Activated CD8-positive, alpha-beta memory T cell treated with anti-CD3 and anti-CD28 coated beads, Interleukin-2, amount 10 ng/mL, durations not matched to agents 7 days and 5 days (primary cell): ENCODE measurements at regions not wholly inside any gene's neighbourhood (a gene's known extent, or its start where the extent isn't known, plus 50 kb on each side); places are given as distances from the start of the nearest gene placed in this dataset.
"Not testable (repeated sequence)": the region's sequence is repeated elsewhere in the genome, so short reads cannot be mapped to it uniquely, and the experiment has no call there.

Source experiments
- ATAC-seq: fragments of 150-1000 bp; cut with Tn5 transposase; one replicate; pipeline ENCODE4 v1.10.0; 2021; ENCODE audit warnings: moderate library complexity
- CTCF ChIA-PET: fragments of 350-600 bp; sonication (Branson Sonifier 250); formaldehyde crosslinking; loops from one replicate; lab custom pipeline; 2021; ENCODE audit warnings: antibody characterized with exemption; lab: Charles Lee
- DNase-seq: peaks from one replicate; pipeline ENCODE4 v3.0.0-alpha.2; 2020
- H3K27ac Mint-ChIP-seq: one replicate; pipeline ENCODE4 v1.8.0; 2021; ENCODE audit warnings: mild to moderate bottlenecking, mixed read lengths
- H3K27me3 Mint-ChIP-seq: one replicate; pipeline ENCODE4 v1.8.0; 2021; ENCODE audit warnings: mixed read lengths
- H3K36me3 Mint-ChIP-seq: one replicate; pipeline ENCODE4 v1.8.0; 2021; ENCODE audit warnings: mild to moderate bottlenecking, mixed read lengths
- H3K4me1 Mint-ChIP-seq: one replicate; pipeline ENCODE4 v1.8.0; 2021; ENCODE audit warnings: mixed read lengths
- H3K4me3 Mint-ChIP-seq: one replicate; pipeline ENCODE4 v1.8.0; 2021; ENCODE audit warnings: mild to moderate bottlenecking, moderate library complexity, mixed read lengths
- H3K9me3 Mint-ChIP-seq: one replicate; pipeline ENCODE4 v1.8.0; 2022; ENCODE audit warnings: low read depth, mixed read lengths

GRCh38 chr20:22826306-22827230 lies 208.5 kb upstream of the SSTR4 start:
- ATAC-seq (no peak), DNase-seq (no peak)
- Mint-ChIP-seq H3K9me3 (peaks cover 2% of the 10 kb centered on the region), H3K36me3 (no peaks in the 10 kb centered on the region), H3K27ac (no peak overlapping the region), H3K4me3 (no peak overlapping the region), H3K4me1 (no peaks in the 10 kb centered on the region), H3K27me3 (no peaks in the 10 kb centered on the region)
- CTCF ChIA-PET = no interaction called here

DNA sequence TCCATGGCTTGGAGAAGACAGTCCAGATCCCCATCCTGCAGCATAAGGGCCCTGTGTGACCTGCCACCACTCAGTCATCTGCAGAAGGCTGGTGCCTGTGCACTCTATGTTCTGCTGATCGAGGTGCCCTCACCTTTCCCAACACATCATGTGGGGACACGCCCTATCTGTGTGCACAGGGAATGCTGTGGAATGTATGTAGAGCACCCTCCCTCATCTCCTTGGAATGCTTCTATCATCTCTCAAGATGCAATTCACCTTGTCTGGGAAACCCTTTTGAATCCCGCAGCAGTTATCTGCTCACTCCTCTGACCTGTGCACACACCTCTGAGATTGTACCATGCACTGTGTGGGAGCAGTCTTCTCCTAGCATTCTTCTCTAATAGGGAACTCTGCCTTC lies 207.2 kb upstream of the SSTR4 start:
- CTCF ChIA-PET = no interaction called here
- Mint-ChIP-seq H3K9me3 (peaks cover 2% of the 10 kb centered on the region), H3K4me3 (no peak overlapping the region), H3K27ac (no peak overlapping the region), H3K4me1 (no peaks in the 10 kb centered on the region), H3K36me3 (no peaks in the 10 kb centered on the region), H3K27me3 (no peaks in the 10 kb centered on the region)
- no peak for ATAC-seq
- DNase-seq = no peak

DNA sequence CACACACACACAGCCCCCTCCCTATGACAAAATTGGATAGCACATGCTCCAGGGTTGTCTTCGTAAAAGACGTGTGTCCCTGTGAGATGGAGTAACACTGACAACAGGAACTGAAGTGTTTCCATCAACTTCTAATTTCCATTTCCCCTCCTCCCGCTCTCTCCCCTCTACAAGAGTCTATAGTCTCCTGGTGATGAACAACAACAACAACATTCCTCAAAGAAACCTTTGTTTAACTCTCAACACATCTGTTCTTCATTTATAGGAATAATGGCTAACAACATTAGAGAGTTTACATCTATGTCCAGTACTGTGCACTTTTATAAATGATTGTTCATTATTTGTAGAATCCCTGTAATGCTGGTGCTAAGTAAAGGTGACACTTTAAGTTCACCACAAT lies 205.8 kb upstream of the SSTR4 start:
- H3K36me3 Mint-ChIP-seq = no peaks in the 10 kb centered on the region
- no peak overlapping the region for H3K4me3 Mint-ChIP-seq
- H3K4me1 Mint-ChIP-seq = no peaks in the 10 kb centered on the region
- ATAC-seq (no peak), DNase-seq (no peak)
- no peaks in the 10 kb centered on the region for H3K27me3 Mint-ChIP-seq
- H3K9me3 Mint-ChIP-seq = peaks cover 2% of the 10 kb centered on the region
- H3K27ac Mint-ChIP-seq = no peak overlapping the region
- CTCF ChIA-PET = no interaction called here

- peaks cover 2% of the 10 kb centered on the region for H3K9me3 Mint-ChIP-seq
- H3K27me3 Mint-ChIP-seq = no peaks in the 10 kb centered on the region
- no peaks in the 10 kb centered on the region for H3K36me3 Mint-ChIP-seq
- CTCF ChIA-PET = no interaction called here
- H3K4me3 Mint-ChIP-seq = no peak overlapping the region
- no peak for ATAC-seq
- H3K27ac Mint-ChIP-seq = no peak overlapping the region
- no peak for DNase-seq
- no peaks in the 10 kb centered on the region for H3K4me1 Mint-ChIP-seq
Measured at GRCh38 chr20:22830138-22830537, 205.0 kb upstream of the SSTR4 start.

DNA sequence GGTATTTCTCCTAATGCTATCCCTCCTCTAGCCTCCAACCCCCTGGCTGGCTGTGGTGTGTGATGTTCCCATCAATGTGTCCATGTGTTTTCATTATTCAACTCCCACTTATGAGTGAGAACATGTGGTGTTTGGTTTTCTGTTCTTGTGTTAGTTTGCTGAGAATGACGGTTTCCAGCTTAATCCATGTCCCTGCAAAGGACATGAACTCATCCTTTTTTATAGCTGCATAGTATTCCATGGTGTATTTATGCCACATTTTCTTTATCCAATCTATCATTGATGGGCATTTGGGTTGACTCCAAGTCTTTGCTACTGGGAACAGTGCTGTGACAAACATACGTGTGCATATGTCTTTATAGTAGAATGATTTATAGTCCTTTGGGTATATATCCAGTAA lies 204.4 kb upstream of the SSTR4 start:
- H3K4me3 Mint-ChIP-seq, CTCF ChIA-PET, H3K36me3 Mint-ChIP-seq, H3K27ac Mint-ChIP-seq, H3K9me3 Mint-ChIP-seq, DNase-seq, H3K27me3 Mint-ChIP-seq, ATAC-seq, H3K4me1 Mint-ChIP-seq: not testable (repeated sequence)

DNA sequence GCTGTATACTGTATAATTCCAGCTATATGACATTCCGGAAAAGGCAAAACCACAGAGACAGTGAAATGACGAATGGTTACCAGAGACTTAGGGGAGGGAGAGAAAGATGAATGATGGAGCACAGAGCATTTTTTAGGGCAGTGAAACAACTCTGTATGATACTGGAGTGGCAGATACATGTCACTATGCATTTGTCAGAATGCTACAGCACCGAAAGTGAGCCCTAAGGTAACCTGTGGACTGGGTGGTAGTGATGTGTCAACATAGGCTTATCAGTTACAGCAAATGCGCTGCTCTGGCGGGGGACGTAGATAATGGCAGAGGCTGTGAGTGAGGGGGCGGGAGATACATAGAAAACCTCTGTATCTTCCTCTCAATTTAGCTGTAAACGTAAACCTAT lies 201.3 kb upstream of the SSTR4 start:
- Mint-ChIP-seq H3K9me3 (peaks cover 1% of the 10 kb centered on the region), H3K36me3 (no peaks in the 10 kb centered on the region), H3K4me1 (no peaks in the 10 kb centered on the region), H3K4me3 (no peak overlapping the region), H3K27ac (no peak overlapping the region), H3K27me3 (no peaks in the 10 kb centered on the region)
- no peak for ATAC-seq
- CTCF ChIA-PET = no interaction called here
- DNase-seq = no peak

- H3K9me3 Mint-ChIP-seq = peaks cover 1% of the 10 kb centered on the region
- no peak for DNase-seq
- CTCF ChIA-PET = no interaction called here
- H3K36me3 Mint-ChIP-seq = no peaks in the 10 kb centered on the region
- H3K27ac Mint-ChIP-seq = no peak overlapping the region
- H3K27me3 Mint-ChIP-seq = no peaks in the 10 kb centered on the region
- no peak overlapping the region for H3K4me3 Mint-ChIP-seq
- no peaks in the 10 kb centered on the region for H3K4me1 Mint-ChIP-seq
- ATAC-seq = no peak
Measured at GRCh38 chr20:22834651-22835256, 200.4 kb upstream of the SSTR4 start.

- no peak overlapping the region for H3K4me3 Mint-ChIP-seq
- CTCF ChIA-PET = no interaction called here
- H3K27me3 Mint-ChIP-seq = no peaks in the 10 kb centered on the region
- no peak overlapping the region for H3K27ac Mint-ChIP-seq
- no peaks in the 10 kb centered on the region for H3K36me3 Mint-ChIP-seq
- DNase-seq (no peak), ATAC-seq (no peak)
- peaks cover 1% of the 10 kb centered on the region for H3K9me3 Mint-ChIP-seq
- H3K4me1 Mint-ChIP-seq = no peaks in the 10 kb centered on the region
Measured at GRCh38 chr20:22836211-22836610, 198.9 kb upstream of the SSTR4 start.

- H3K27ac Mint-ChIP-seq = no peak overlapping the region
- DNase-seq (no peak), ATAC-seq (no peak)
- CTCF ChIA-PET = no interaction called here
- H3K36me3 Mint-ChIP-seq = no peaks in the 10 kb centered on the region
- peaks cover 1% of the 10 kb centered on the region for H3K9me3 Mint-ChIP-seq
- H3K4me1 Mint-ChIP-seq = no peaks in the 10 kb centered on the region
- no peak overlapping the region for H3K4me3 Mint-ChIP-seq
- no peaks in the 10 kb centered on the region for H3K27me3 Mint-ChIP-seq
Measured at GRCh38 chr20:22836877-22837276, 198.2 kb upstream of the SSTR4 start.

DNA sequence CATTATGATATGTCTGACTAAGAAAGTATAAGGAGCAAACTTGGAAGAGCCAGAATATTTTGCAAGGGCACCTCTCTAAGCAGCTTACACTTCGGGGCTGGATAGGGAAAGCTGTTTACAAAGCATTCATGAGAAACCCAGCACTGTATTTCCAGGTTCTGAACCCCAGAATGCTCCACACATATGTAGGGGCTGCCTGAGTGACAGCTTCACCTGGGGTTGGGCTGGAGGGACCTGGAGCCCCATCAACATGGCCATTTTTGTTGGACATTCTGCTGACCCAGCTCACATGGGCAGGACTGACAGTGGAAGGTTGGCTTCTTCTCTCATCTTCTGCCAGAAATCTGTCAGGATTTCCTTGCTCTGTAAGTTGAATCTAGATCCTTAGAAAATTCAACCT lies 197.1 kb upstream of the SSTR4 start:
- H3K27me3 Mint-ChIP-seq = no peaks in the 10 kb centered on the region
- H3K4me3 Mint-ChIP-seq = no peak overlapping the region
- H3K36me3 Mint-ChIP-seq = no peaks in the 10 kb centered on the region
- ATAC-seq (no peak), DNase-seq (no peak)
- no peak overlapping the region for H3K27ac Mint-ChIP-seq
- CTCF ChIA-PET = interaction anchor here (1.1 kb wide), 1 partner anchor 20 kb away, joined by 3 read pairs; no protein-coding TSS in a partner anchor
- H3K4me1 Mint-ChIP-seq = no peaks in the 10 kb centered on the region
- peaks cover 4% of the 10 kb centered on the region for H3K9me3 Mint-ChIP-seq

GRCh38 chr20:22841846-22842245 lies 193.3 kb upstream of the SSTR4 start:
- CTCF ChIA-PET = no interaction called here
- Mint-ChIP-seq H3K36me3 (no peaks in the 10 kb centered on the region), H3K9me3 (peaks cover 2% of the 10 kb centered on the region), H3K27ac (no peak overlapping the region), H3K27me3 (no peaks in the 10 kb centered on the region), H3K4me3 (no peak overlapping the region), H3K4me1 (no peaks in the 10 kb centered on the region)
- ATAC-seq (no peak), DNase-seq (no peak)

- no peak for ATAC-seq
- no peak for DNase-seq
- no peak overlapping the region for H3K27ac Mint-ChIP-seq
- H3K4me1 Mint-ChIP-seq = no peaks in the 10 kb centered on the region
- H3K27me3 Mint-ChIP-seq = no peaks in the 10 kb centered on the region
- CTCF ChIA-PET = no interaction called here
- no peak overlapping the region for H3K4me3 Mint-ChIP-seq
- H3K9me3 Mint-ChIP-seq = peaks cover 2% of the 10 kb centered on the region
- no peaks in the 10 kb centered on the region for H3K36me3 Mint-ChIP-seq
Measured at GRCh38 chr20:22842793-22843192, 192.3 kb upstream of the SSTR4 start.

GRCh38 chr20:22844959-22845358 lies 190.2 kb upstream of the SSTR4 start:
- Mint-ChIP-seq H3K36me3 (no peaks in the 10 kb centered on the region), H3K4me1 (no peaks in the 10 kb centered on the region), H3K27me3 (no peaks in the 10 kb centered on the region), H3K4me3 (no peak overlapping the region), H3K9me3 (peaks cover 2% of the 10 kb centered on the region), H3K27ac (no peak overlapping the region)
- no peak for ATAC-seq
- DNase-seq = no peak
- CTCF ChIA-PET = no interaction called here

DNA sequence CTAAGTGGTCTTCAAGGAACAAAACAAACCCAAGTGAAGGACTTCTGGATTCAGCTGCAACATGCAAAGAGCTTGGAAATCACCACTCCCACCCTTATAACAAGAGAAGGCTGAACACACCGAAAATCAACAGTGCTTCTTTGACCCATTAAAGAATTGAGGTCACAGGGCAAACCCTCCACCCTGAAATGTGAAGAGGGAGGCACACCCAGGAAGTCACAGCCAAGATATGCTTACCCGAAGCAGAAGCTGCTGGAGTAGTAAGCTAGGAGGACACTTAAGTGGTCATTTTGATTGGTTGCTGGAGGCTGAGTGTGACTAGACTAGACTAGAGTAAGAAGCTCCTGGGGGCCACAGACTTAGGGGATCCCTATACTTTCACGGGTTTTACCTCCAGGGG lies 188.2 kb upstream of the SSTR4 start:
- no peaks in the 10 kb centered on the region for H3K27me3 Mint-ChIP-seq
- CTCF ChIA-PET = no interaction called here
- no peaks in the 10 kb centered on the region for H3K36me3 Mint-ChIP-seq
- H3K4me3 Mint-ChIP-seq = no peak overlapping the region
- DNase-seq (no peak), ATAC-seq (no peak)
- H3K4me1 Mint-ChIP-seq = no peaks in the 10 kb centered on the region
- H3K27ac Mint-ChIP-seq = no peak overlapping the region
- peaks cover 2% of the 10 kb centered on the region for H3K9me3 Mint-ChIP-seq
